HL-60 (cell line): ENCODE measurements at regions not wholly inside any gene's neighbourhood (a gene's known extent, or its start where the extent isn't known, plus 50 kb on each side); places are given as distances from the start of the nearest gene placed in this dataset.

Experiments
- CTCF ChIP-seq: IDR thresholded peaks from one replicate; pipeline ENCODE4 v1.5.1; 2011; ENCODE audit warnings: low read length, control low read depth, inconsistent platforms; ENCODE audit not compliant: insufficient read depth
- POLR2AphosphoS5 ChIP-seq: IDR thresholded peaks from 2 replicates; pipeline ENCODE4 v1.6.1; 2012; ENCODE audit warnings: low read depth
- SPI1 ChIP-seq: IDR thresholded peaks from 2 replicates; pipeline ENCODE4 v1.6.1; 2012; ENCODE audit warnings: low read depth, mild to moderate bottlenecking, borderline replicate concordance

- no peak for TF ChIP-seq CTCF
- no peak for TF ChIP-seq SPI1
- TF ChIP-seq POLR2AphosphoS5: no peak
Measured at GRCh38 chr15:38622304-38622703, 57.7 kb upstream of the RASGRP1 start.
